GM19452 (cell line): ENCODE measurements at regions not wholly inside any gene's neighbourhood (a gene's known extent, or its start where the extent isn't known, plus 50 kb on each side); places are given as distances from the start of the nearest gene placed in this dataset.

Experiments used
- ATAC-seq: cut with Tn5 transposase; IDR thresholded peaks from one replicate; pipeline ENCODE4 v1.9.1; 2021; ENCODE audit not compliant: unreplicated experiment

GRCh38 chr4:20302336-20302735 is 50.6 kb downstream of the SLIT2 start:
- no peak for ATAC-seq

- ATAC-seq, result no peak
Observed at GRCh38 chr4:20305976-20306375, 54.3 kb downstream of the SLIT2 start.

DNA sequence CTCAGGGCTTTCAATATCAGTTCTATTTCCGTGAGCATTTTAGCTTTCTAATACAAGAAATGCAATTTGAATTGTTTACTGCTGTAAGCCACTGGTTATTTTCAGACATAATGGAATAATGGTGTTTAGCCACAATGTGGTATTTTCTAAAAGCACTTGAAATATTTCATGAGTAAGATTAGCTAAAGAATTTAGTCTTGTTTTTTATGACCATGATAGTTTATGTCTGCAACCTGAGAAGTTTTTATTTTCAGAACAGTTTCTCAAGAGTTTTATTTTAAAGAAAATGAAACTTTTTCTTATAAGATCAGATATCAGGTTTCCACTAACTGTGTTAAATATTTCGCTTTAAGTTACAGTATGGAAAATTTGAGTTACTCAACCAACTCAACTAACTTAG is 60.2 kb downstream of the SLIT2 start:
- ATAC-seq, result no peak

GRCh38 chr4:20313237-20314030 is 61.7 kb downstream of the SLIT2 start:
- ATAC-seq, result no peak

GRCh38 chr4:20317424-20317985 is 65.8 kb downstream of the SLIT2 start:
- ATAC-seq, result no peak

- ATAC-seq, result no peak
Observed at GRCh38 chr4:20318001-20318908, 66.5 kb downstream of the SLIT2 start.

DNA sequence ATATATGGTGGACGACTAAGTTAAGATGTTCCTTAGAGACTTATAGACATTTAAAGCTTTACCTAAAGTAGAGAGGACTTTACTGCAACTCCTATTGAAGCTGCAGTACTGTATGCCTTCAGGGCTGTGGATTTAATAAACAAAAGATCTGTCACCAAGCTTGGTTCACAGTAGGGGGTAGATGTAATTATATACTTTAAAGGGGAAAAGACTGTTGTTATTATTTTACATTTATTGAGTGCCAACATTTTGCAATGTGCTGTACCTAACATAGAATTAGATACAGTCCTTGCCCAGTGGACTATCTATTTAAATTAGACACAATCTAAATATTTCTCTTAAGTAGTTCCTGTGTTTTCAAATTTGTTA is 67.2 kb downstream of the SLIT2 start:
- no peak for ATAC-seq

DNA sequence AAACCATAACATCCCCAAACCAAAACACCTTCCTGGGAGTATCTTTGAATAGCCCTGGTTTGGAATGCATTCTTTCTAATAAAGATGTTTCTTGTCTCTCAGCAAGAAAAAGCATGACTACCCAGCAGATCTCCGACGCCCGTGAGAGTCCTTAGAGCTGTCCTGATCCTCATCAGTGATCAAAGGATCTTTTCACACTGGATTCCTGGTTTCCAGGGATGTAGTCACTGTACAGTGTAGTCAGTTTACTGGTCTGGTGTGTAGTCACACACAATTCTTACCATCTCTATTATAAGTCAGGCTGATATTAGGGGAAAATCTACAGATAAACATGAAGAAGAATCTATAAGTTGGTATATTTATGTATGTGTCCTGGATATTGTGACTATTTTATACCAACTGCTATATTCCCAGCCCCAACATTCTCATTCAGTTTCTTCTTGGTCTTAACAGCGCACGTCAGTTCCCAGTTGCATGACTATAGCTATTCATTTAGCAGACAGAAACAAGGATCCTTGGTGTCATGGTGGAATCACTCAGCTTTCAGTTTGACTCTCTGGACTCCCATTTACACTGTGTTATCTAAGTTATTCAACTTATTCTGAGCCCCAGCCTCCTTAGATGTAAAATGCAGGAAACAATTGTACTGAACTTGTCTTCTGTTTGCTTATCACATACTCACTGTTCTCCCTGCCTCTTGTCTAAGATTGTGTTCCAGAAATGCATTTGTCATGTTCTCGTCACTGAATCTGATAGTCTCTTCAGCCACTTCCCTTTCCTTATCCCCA is 68.3 kb downstream of the SLIT2 start:
- ATAC-seq, result no peak

DNA sequence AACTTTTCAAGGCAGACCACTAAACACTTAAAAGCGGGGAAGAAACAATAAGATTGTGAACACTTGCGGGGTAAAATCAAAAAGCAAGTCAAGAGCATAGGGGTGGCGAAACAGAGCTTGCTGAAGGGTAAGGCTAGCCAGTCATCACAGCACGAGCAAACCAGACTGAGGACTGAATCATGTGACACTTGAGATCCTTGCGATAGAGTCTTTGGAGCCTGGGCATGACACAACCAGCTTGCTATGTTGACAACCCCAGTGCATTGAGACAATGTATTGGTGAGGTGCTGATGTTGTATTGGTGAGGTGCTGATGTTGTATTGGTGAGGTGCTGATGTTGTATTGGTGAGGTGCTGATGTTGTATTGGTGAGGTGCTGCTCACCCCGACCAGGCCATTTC is 72.3 kb downstream of the SLIT2 start:
- ATAC-seq, result no peak

- no peak for ATAC-seq
Observed at GRCh38 chr4:20326460-20326859, 74.8 kb downstream of the SLIT2 start.

GRCh38 chr4:20326977-20327376 is 75.3 kb downstream of the SLIT2 start:
- ATAC-seq, result no peak

- ATAC-seq, result no peak
Observed at GRCh38 chr4:20327808-20328207, 76.1 kb downstream of the SLIT2 start.

DNA sequence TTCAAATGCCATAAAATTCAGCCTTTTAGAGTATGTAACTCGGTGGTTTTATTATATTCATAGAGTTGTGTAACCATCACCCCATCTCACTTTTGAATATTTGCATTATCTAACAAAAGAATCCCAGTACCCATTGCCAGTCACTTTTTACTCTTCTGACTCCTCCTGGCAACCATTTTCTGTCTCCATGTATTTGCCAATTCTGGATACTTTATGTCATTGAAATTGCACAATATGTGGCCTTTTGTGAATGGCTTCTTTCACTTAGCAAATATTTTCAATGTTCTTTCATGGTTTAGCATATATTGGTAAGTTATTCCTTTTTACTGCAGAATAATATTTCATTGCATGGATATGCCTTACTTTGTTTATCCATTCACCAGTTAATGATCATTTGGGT is 79.9 kb downstream of the SLIT2 start:
- no peak for ATAC-seq

- ATAC-seq, result no peak
Observed at GRCh38 chr4:20333141-20333715, 81.5 kb downstream of the SLIT2 start.

DNA sequence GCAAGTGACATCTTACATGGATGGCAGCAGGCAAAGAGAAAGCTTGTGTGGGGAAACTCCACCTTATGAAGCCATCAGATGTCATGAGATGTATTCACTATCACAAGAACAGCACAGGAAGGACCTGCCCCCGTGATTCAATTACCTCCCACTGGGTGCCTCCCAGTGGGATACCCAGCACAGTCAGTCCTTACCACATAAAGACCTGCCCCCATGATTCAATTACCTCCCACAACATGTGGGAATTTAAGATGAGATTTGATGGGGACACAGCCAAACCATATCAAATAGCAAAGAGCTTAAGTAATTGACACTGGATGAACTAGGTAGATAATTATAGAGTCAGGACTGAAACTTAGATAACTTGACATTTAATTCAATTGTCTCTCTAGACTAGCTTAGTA is 85.6 kb downstream of the SLIT2 start:
- no peak for ATAC-seq

GRCh38 chr4:20338841-20339240 is 87.1 kb downstream of the SLIT2 start:
- ATAC-seq, result no peak

DNA sequence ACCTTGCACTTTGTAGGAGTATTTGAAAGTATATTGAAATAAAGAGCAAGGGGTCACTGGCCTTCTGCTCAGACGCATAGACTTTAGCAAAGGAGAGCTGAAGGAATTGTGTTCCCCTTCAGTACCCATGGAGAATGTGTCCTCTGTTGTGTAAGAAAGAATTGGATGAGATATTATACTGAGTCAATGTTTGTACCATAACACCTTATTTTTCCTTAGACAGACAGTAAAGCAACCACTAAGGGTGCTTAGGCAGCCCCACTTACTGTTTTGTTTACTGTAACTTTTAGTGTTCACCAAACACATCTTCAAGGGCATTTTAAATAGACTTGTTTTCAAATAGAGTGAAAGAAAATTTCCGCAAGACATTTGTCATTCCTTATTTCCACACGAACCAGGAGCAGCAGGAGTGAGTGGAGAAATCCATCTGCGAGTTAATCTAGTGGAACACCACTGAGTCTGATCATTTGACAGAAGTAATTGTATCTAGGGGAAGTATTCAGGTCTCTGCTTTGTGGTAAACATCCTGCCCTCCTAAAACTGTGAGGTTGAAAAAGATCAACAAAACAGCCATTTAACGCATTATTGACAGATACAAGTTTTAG is 89.5 kb downstream of the SLIT2 start:
- no peak for ATAC-seq

- ATAC-seq, result no peak
Observed at GRCh38 chr4:20347531-20347930, 95.8 kb downstream of the SLIT2 start.

GRCh38 chr4:20348411-20348810 is 96.7 kb downstream of the SLIT2 start:
- ATAC-seq, result no peak
